ENCODE measurements at regions not wholly inside any gene's neighbourhood (a gene's known extent, or its start where the extent isn't known, plus 50 kb on each side); places are given as distances from the start of the nearest gene placed in this dataset.
"Not testable (repeated sequence)": the region's sequence is repeated elsewhere in the genome, so short reads cannot be mapped to it uniquely, and the experiment has no call there.

- TF ChIP-seq POLR2A (IDR thresholded peaks at IDR 0.05): no peak
- no peak for TF ChIP-seq CTCF (IDR thresholded peaks at IDR 0.05)
- intact Hi-C loops (cut with DNase I): no loop called here
- Histone ChIP-seq H3K27ac (no peak overlapping the region), H3K9me3 (replicated peaks in 1 of 3) (no peaks in the 10 kb centered on the region), H3K4me1 (replicated peaks in 1 of 2) (no peaks in the 10 kb centered on the region), H3K36me3 (replicated peaks in 1 of 2) (no peaks in the 10 kb centered on the region), H3K4me3 (no peak overlapping the region), H3K27me3 (no peaks in the 10 kb centered on the region)
- DNase-seq: no peak
These were observed 417.2 kb downstream of the ADAM29 start for GRCh38 chr4:175335331-175335730.

- intact Hi-C loops (cut with DNase I): not testable (repeated sequence)
- WGBS, 4 donors: 90 to 96% (median 95%) methylated on average over 5 of the region's 5 CpGs
These were observed 418.4 kb downstream of the ADAM29 start for GRCh38 chr4:175336570-175336969.

GRCh38 chr4:175339100-175339707 is 421.0 kb downstream of the ADAM29 start:
- DNase-seq: no peak
- no peak overlapping the region for H3K4me3 ChIP-seq
- no peaks in the 10 kb centered on the region for H3K4me1 ChIP-seq (replicated peaks in 1 of 2)
- H3K36me3 ChIP-seq (replicated peaks in 1 of 2): no peaks in the 10 kb centered on the region
- WGBS, 4 donors: 50 to 95% (median 80%) methylated on average over 1 of the region's 1 CpG; no CpG with 5 or more reads in 1 of the 4 donors
- intact Hi-C loops (cut with DNase I): no loop called here
- no peak for TF ChIP-seq CTCF (IDR thresholded peaks at IDR 0.05)
- no peak for TF ChIP-seq POLR2A (IDR thresholded peaks at IDR 0.05)
- no peak overlapping the region for H3K27ac ChIP-seq
- no peaks in the 10 kb centered on the region for H3K9me3 ChIP-seq (replicated peaks in 1 of 3)
- no peaks in the 10 kb centered on the region for H3K27me3 ChIP-seq

More at GRCh38 chr4:175336570-175336969, 418.4 kb downstream of the ADAM29 start:
- H3K27me3 ChIP-seq; H3K4me3 ChIP-seq; H3K4me1 ChIP-seq (replicated peaks in 1 of 2); H3K36me3 ChIP-seq (replicated peaks in 1 of 2); H3K27ac ChIP-seq; H3K9me3 ChIP-seq (replicated peaks in 1 of 3); DNase-seq: not testable (repeated sequence)

- no peaks in the 10 kb centered on the region for H3K36me3 ChIP-seq (replicated peaks in 1 of 2)
- 49 to 70% (median 66%) methylated on average over 2 of the region's 2 CpGs for WGBS, 4 donors
- intact Hi-C loops (cut with DNase I): no loop called here
- no peak overlapping the region for H3K27ac ChIP-seq
- DNase-seq: no peak
- TF ChIP-seq CTCF (IDR thresholded peaks at IDR 0.05) (no peak), POLR2A (IDR thresholded peaks at IDR 0.05) (no peak)
- no peaks in the 10 kb centered on the region for H3K9me3 ChIP-seq (replicated peaks in 1 of 3)
- no peaks in the 10 kb centered on the region for H3K4me1 ChIP-seq (replicated peaks in 1 of 2)
- no peaks in the 10 kb centered on the region for H3K27me3 ChIP-seq
- no peak overlapping the region for H3K4me3 ChIP-seq
These were observed 423.1 kb downstream of the ADAM29 start for GRCh38 chr4:175341203-175341755.

GRCh38 chr4:175346376-175346775 is 428.2 kb downstream of the ADAM29 start:
- no peaks in the 10 kb centered on the region for H3K4me1 ChIP-seq (replicated peaks in 1 of 2)
- TF ChIP-seq CTCF (IDR thresholded peaks at IDR 0.05) (no peak), POLR2A (IDR thresholded peaks at IDR 0.05) (no peak)
- DNase-seq: no peak
- no peak overlapping the region for H3K4me3 ChIP-seq
- 74 to 87% (median 81%) methylated on average over 2 of the region's 2 CpGs for WGBS, 4 donors
- H3K36me3 ChIP-seq (replicated peaks in 1 of 2): no peaks in the 10 kb centered on the region
- intact Hi-C loops (cut with DNase I): no loop called here
- H3K27me3 ChIP-seq: no peaks in the 10 kb centered on the region
- H3K9me3 ChIP-seq (replicated peaks in 1 of 3): no peaks in the 10 kb centered on the region
- no peak overlapping the region for H3K27ac ChIP-seq

All from adrenal gland (tissue), 9 donors.